ENCODE measurements at regions not wholly inside any gene's neighbourhood (a gene's known extent, or its start where the extent isn't known, plus 50 kb on each side); places are given as distances from the start of the nearest gene placed in this dataset.
"Not testable (repeated sequence)": the region's sequence is repeated elsewhere in the genome, so short reads cannot be mapped to it uniquely, and the experiment has no call there.

- Histone ChIP-seq H3K27ac (no peak overlapping the region), H3K9ac (ENCODE audit: insufficient read length) (no peak overlapping the region), H3K9me3 (ENCODE audit: low read depth, low read length) (no peaks in the 10 kb centered on the region)
Observed at GRCh38 chr16:64272028-64272427, 849.8 kb downstream of the CDH11 start.

GRCh38 chr16:64269756-64270155, 852.1 kb downstream of the CDH11 start:
- no peak overlapping the region for H3K4me3 ChIP-seq
- H3K36me3 ChIP-seq (ENCODE audit: insufficient read depth, low read length): no peaks in the 10 kb centered on the region
- TF ChIP-seq FOXP2 (optimal IDR thresholded peaks at IDR 0.05; ENCODE audit: control extremely low read depth, extremely low read length, insufficient read depth) (no peak), EZH2 (IDR thresholded peaks at IDR 0.05) (no peak), POLR2AphosphoS5 (IDR thresholded peaks at IDR 0.05; ENCODE audit: borderline replicate concordance, low read depth, low read length) (no peak)
- no peak overlapping the region for H3K27ac ChIP-seq
- no peaks in the 10 kb centered on the region for H3K9me3 ChIP-seq (ENCODE audit: low read depth, low read length)
- no peak for DNase-seq (ENCODE audit: low read depth, low spot score)
- H3K9ac ChIP-seq (ENCODE audit: insufficient read length): no peak overlapping the region

More at GRCh38 chr16:64272028-64272427, 849.8 kb downstream of the CDH11 start:
- Histone ChIP-seq H3K4me3 (no peak overlapping the region), H3K36me3 (ENCODE audit: insufficient read depth, low read length) (no peaks in the 10 kb centered on the region)
- no peak for DNase-seq (ENCODE audit: low read depth, low spot score)
- TF ChIP-seq POLR2AphosphoS5 (IDR thresholded peaks at IDR 0.05; ENCODE audit: borderline replicate concordance, low read depth, low read length): no peak
- TF ChIP-seq EZH2 (IDR thresholded peaks at IDR 0.05): no peak
- TF ChIP-seq FOXP2 (optimal IDR thresholded peaks at IDR 0.05; ENCODE audit: control extremely low read depth, extremely low read length, insufficient read depth): no peak

DNA sequence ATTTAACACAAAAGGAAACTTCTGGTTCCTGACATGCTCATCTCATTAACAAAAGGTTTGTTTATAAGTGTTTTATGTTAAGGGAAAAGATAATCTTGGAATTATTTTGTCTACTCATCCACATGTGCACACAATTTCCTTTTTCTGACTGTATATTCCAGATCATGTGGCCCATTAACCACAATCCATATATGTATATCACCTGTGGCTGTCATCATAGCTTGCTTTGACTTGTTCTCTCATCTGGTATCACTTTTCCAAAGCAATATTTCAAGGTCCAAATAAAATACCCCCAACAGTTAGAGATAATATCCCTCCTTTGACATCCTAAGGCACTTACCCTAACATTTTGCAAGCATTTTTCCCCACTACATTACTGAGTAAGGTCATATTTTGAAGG, 856.1 kb downstream of the CDH11 start:
- Histone ChIP-seq H3K27ac (no peak overlapping the region), H3K9me3 (ENCODE audit: low read depth, low read length) (no peaks in the 10 kb centered on the region), H3K9ac (ENCODE audit: insufficient read length) (no peak overlapping the region), H3K36me3 (ENCODE audit: insufficient read depth, low read length) (no peaks in the 10 kb centered on the region), H3K4me3 (no peak overlapping the region)
- DNase-seq (ENCODE audit: low read depth, low spot score): no peak
- TF ChIP-seq POLR2AphosphoS5 (IDR thresholded peaks at IDR 0.05; ENCODE audit: borderline replicate concordance, low read depth, low read length) (no peak), EZH2 (IDR thresholded peaks at IDR 0.05) (no peak), FOXP2 (optimal IDR thresholded peaks at IDR 0.05; ENCODE audit: control extremely low read depth, extremely low read length, insufficient read depth) (no peak)

DNA sequence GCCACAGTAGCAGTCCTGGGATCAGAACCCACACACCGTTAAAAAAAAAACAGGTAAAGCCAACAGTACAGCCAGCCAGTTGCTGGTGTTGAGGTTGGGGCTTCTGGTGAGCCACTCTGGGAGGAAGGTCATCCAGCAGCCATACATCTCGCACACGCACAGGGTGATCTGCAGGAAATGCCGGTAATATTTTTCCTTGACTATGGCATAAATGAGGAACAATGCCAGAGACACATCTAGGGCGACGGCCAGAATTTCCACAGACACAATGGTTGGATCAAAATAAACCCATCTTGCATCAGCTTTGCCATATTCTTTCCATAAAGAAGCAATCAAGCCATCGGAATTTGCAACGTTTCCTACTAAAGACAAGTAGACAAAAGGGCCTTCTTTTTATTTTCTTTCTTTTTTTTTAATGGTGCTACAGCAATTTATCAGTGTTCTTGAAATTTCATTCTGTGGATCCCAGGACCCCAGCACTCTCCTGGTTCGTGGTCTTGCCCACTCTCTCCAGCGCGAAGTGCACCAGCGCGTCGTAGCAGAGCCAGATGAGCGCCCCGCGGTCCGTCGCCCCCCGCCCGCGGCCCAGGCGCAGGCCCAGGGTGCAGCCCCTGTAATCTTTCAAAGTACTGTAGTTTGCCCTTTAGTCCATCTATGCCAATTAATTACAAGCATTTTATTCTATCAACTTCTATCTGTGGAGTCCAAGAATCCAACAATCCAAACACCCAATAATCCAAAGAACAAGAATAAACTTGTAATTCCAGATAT, 861.0 kb downstream of the CDH11 start:
- H3K4me3 ChIP-seq; H3K9ac ChIP-seq (ENCODE audit: insufficient read length); H3K27ac ChIP-seq; H3K36me3 ChIP-seq (ENCODE audit: insufficient read depth, low read length); DNase-seq (ENCODE audit: low read depth, low spot score); H3K9me3 ChIP-seq (ENCODE audit: low read depth, low read length): not testable (repeated sequence)

GRCh38 chr16:64254443-64255367, 867.2 kb downstream of the CDH11 start:
- no peak overlapping the region for H3K27ac ChIP-seq
- no peak for TF ChIP-seq FOXP2 (optimal IDR thresholded peaks at IDR 0.05; ENCODE audit: control extremely low read depth, extremely low read length, insufficient read depth)
- DNase-seq (ENCODE audit: low read depth, low spot score): no peak

GRCh38 chr16:64253525-64253924, 868.3 kb downstream of the CDH11 start:
- Histone ChIP-seq H3K9ac (ENCODE audit: insufficient read length) (no peak overlapping the region), H3K36me3 (ENCODE audit: insufficient read depth, low read length) (no peaks in the 10 kb centered on the region), H3K4me3 (no peak overlapping the region), H3K9me3 (ENCODE audit: low read depth, low read length) (no peaks in the 10 kb centered on the region), H3K27ac (no peak overlapping the region)
- TF ChIP-seq POLR2AphosphoS5 (IDR thresholded peaks at IDR 0.05; ENCODE audit: borderline replicate concordance, low read depth, low read length) (no peak), FOXP2 (optimal IDR thresholded peaks at IDR 0.05; ENCODE audit: control extremely low read depth, extremely low read length, insufficient read depth) (no peak), EZH2 (IDR thresholded peaks at IDR 0.05) (no peak)
- DNase-seq (ENCODE audit: low read depth, low spot score): no peak

More at GRCh38 chr16:64254443-64255367, 867.2 kb downstream of the CDH11 start:
- Histone ChIP-seq H3K4me3 (no peak overlapping the region), H3K9ac (ENCODE audit: insufficient read length) (no peak overlapping the region), H3K36me3 (ENCODE audit: insufficient read depth, low read length) (no peaks in the 10 kb centered on the region), H3K9me3 (ENCODE audit: low read depth, low read length) (no peaks in the 10 kb centered on the region)

DNA sequence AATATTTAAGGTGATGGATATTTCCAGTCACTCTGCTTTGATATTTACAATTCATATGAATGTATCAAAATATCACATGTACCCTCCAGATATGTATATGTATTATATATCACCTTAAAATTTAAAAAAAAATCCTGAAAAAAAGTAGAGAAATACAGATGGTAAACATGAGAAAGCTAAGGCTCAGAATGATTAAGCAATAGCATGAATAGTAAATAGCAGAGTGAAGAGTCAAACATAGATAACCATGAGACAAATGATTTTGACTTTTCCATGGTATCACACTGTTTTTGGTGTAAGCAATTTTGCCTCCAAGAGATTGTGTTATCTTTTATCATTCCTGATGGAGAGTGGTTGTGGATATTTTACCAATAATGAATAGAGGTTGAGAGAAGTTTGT, 868.8 kb downstream of the CDH11 start:
- H3K9ac ChIP-seq (ENCODE audit: insufficient read length): no peak overlapping the region
- no peaks in the 10 kb centered on the region for H3K36me3 ChIP-seq (ENCODE audit: insufficient read depth, low read length)
- no peak for TF ChIP-seq FOXP2 (optimal IDR thresholded peaks at IDR 0.05; ENCODE audit: control extremely low read depth, extremely low read length, insufficient read depth)
- TF ChIP-seq EZH2 (IDR thresholded peaks at IDR 0.05): no peak
- TF ChIP-seq POLR2AphosphoS5 (IDR thresholded peaks at IDR 0.05; ENCODE audit: borderline replicate concordance, low read depth, low read length): no peak
- no peak for DNase-seq (ENCODE audit: low read depth, low spot score)
- no peak overlapping the region for H3K4me3 ChIP-seq
- H3K27ac ChIP-seq: no peak overlapping the region
- H3K9me3 ChIP-seq (ENCODE audit: low read depth, low read length): no peaks in the 10 kb centered on the region

- Histone ChIP-seq H3K4me3 (no peak overlapping the region), H3K9ac (ENCODE audit: insufficient read length) (no peak overlapping the region), H3K36me3 (ENCODE audit: insufficient read depth, low read length) (no peaks in the 10 kb centered on the region), H3K9me3 (ENCODE audit: low read depth, low read length) (no peaks in the 10 kb centered on the region), H3K27ac (no peak overlapping the region)
- no peak for DNase-seq (ENCODE audit: low read depth, low spot score)
- TF ChIP-seq FOXP2 (optimal IDR thresholded peaks at IDR 0.05; ENCODE audit: control extremely low read depth, extremely low read length, insufficient read depth): no peak
Observed at GRCh38 chr16:64251742-64252141, 870.1 kb downstream of the CDH11 start.

Data from SK-N-MC (cell line).